WTC11 (cell line): ENCODE measurements at regions not wholly inside any gene's neighbourhood (a gene's known extent, or its start where the extent isn't known, plus 50 kb on each side); places are given as distances from the start of the nearest gene placed in this dataset.
A peak's percentile ranks its signal among the peaks of the same experiment; 100 is the strongest.

Experiments
- ATAC-seq: fragments of 200-7000 bp; cut with Tn5 transposase; 2 replicates; pipeline ENCODE4 v1.10.0; 2021; ENCODE audit warnings: mild to moderate bottlenecking, moderate library complexity
- CTCF ChIA-PET: fragments of 300-600 bp; sonication (Branson Sonifier 250); formaldehyde crosslinking; loops from one replicate; lab custom pipeline; 2021; ENCODE audit warnings: antibody characterized with exemption; lab: Charles Lee
- POLR2A ChIA-PET: fragments of 350-600 bp; sonication (Branson Sonifier 250); formaldehyde crosslinking; loops from one replicate; lab custom pipeline; 2021; ENCODE audit warnings: antibody characterized with exemption; lab: Charles Lee
- DNase-seq: peaks from one replicate; pipeline ENCODE4 v3.0.0; 2021; ENCODE audit warnings: low spot score
- H3K27ac Mint-ChIP-seq: 2 replicates; pipeline ENCODE4 v1.8.0; 2021; ENCODE audit warnings: mixed read lengths
- H3K27me3 Mint-ChIP-seq: 2 replicates; pipeline ENCODE4 v1.8.0; 2021; ENCODE audit warnings: low read depth, mild to moderate bottlenecking, moderate library complexity, mixed read lengths
- H3K36me3 Mint-ChIP-seq: 2 replicates; pipeline ENCODE4 v1.8.0; 2021; ENCODE audit warnings: mixed read lengths
- H3K4me1 Mint-ChIP-seq: 2 replicates; pipeline ENCODE4 v1.8.0; 2022; ENCODE audit warnings: mixed read lengths
- H3K4me3 Mint-ChIP-seq: 2 replicates; pipeline ENCODE4 v1.8.0; 2021; ENCODE audit warnings: mild to moderate bottlenecking, moderate library complexity, mixed read lengths
- H3K9me3 Mint-ChIP-seq: 2 replicates; pipeline ENCODE4 v1.8.0; 2021; ENCODE audit warnings: mixed read lengths
- AR ChIP-seq: fragments of 250-450 bp; sonication (Bioruptor Pico); IDR thresholded peaks from 2 replicates; pipeline ENCODE4 v1.9.0; 2021; ENCODE audit warnings: mild to moderate bottlenecking
- ATF3 ChIP-seq: sonication (generic); formaldehyde crosslinking; conservative IDR thresholded peaks from 2 replicates; pipeline ENCODE4 v1.8.1; 2022; ENCODE audit warnings: mild to moderate bottlenecking, missing genetic modification reagents
- ATF6 ChIP-seq: sonication (generic); formaldehyde crosslinking; IDR thresholded peaks from 2 replicates; pipeline ENCODE4 v1.8.1; 2023; ENCODE audit warnings: mild to moderate bottlenecking, missing genetic modification reagents
- CTCF ChIP-seq: fragments of 200-600 bp; IDR thresholded peaks from 2 replicates; pipeline ENCODE4 v1.8.0; 2022; ENCODE audit warnings: antibody characterized with exemption
- E2F5 ChIP-seq: sonication (generic); formaldehyde crosslinking; IDR thresholded peaks from 2 replicates; pipeline ENCODE4 v1.8.1; 2022; ENCODE audit warnings: mild to moderate bottlenecking, moderate library complexity, missing genetic modification reagents
- FOXK1 ChIP-seq: sonication (generic); formaldehyde crosslinking; IDR thresholded peaks from 2 replicates; pipeline ENCODE4 v1.8.0; 2022; ENCODE audit warnings: mild to moderate bottlenecking, moderate library complexity, missing genetic modification reagents
- HMGXB4 ChIP-seq: sonication (generic); formaldehyde crosslinking; IDR thresholded peaks from 2 replicates; pipeline ENCODE4 v1.8.1; 2023; ENCODE audit warnings: mild to moderate bottlenecking, moderate library complexity, missing genetic modification reagents
- KAT7 ChIP-seq: sonication (generic); formaldehyde crosslinking; IDR thresholded peaks from 2 replicates; pipeline ENCODE4 v1.8.1; 2023; ENCODE audit warnings: missing genetic modification reagents, mild to moderate bottlenecking, borderline replicate concordance
- MAX ChIP-seq: sonication (generic); formaldehyde crosslinking; IDR thresholded peaks from 2 replicates; pipeline ENCODE4 v1.8.0; 2022; ENCODE audit warnings: mild to moderate bottlenecking, missing genetic modification reagents
- MLX ChIP-seq: sonication (generic); formaldehyde crosslinking; IDR thresholded peaks from 2 replicates; pipeline ENCODE4 v1.8.1; 2023; ENCODE audit warnings: mild to moderate bottlenecking, missing genetic modification reagents, moderate library complexity
- NFATC4 ChIP-seq: fragments of 250-450 bp; sonication (Bioruptor Pico); IDR thresholded peaks from 2 replicates; pipeline ENCODE4 v1.9.0; 2021; ENCODE audit warnings: mild to moderate bottlenecking
- NFYB ChIP-seq: sonication (generic); formaldehyde crosslinking; conservative IDR thresholded peaks from 2 replicates; pipeline ENCODE4 v1.8.0; 2022; ENCODE audit warnings: low read depth, missing genetic modification reagents
- NR2C2 ChIP-seq: sonication (generic); formaldehyde crosslinking; IDR thresholded peaks from 2 replicates; pipeline ENCODE4 v1.8.0; 2022; ENCODE audit warnings: mild to moderate bottlenecking, missing genetic modification reagents
- SP1 ChIP-seq: sonication (generic); formaldehyde crosslinking; conservative IDR thresholded peaks from 2 replicates; pipeline ENCODE4 v1.8.1; 2022; ENCODE audit warnings: missing genetic modification reagents
- ZMAT4 ChIP-seq: fragments of 250-450 bp; sonication (Bioruptor Pico); IDR thresholded peaks from 2 replicates; pipeline ENCODE4 v1.9.0; 2021; ENCODE audit warnings: mild to moderate bottlenecking
- ZNF396 ChIP-seq: fragments of 250-450 bp; sonication (Bioruptor Pico); IDR thresholded peaks from 2 replicates; pipeline ENCODE4 v1.8.0; 2021; ENCODE audit warnings: mild to moderate bottlenecking, moderate library complexity, borderline replicate concordance
- ZNF512 ChIP-seq: sonication (generic); formaldehyde crosslinking; IDR thresholded peaks from 2 replicates; pipeline ENCODE4 v1.8.1; 2022; ENCODE audit warnings: missing genetic modification reagents, borderline replicate concordance

GRCh38 chr9:23005156-23005555 is 558.5 kb downstream of the DMRTA1 start:
- H3K36me3 Mint-ChIP-seq: no peaks in the 10 kb centered on the region
- H3K27me3 Mint-ChIP-seq: no peaks in the 10 kb centered on the region
- peaks cover 13% of the 10 kb centered on the region for H3K4me1 Mint-ChIP-seq
- no peak overlapping the region for H3K4me3 Mint-ChIP-seq
- H3K9me3 Mint-ChIP-seq: no peaks in the 10 kb centered on the region
- DNase-seq (no peak), ATAC-seq (no peak)
- CTCF ChIA-PET: interaction anchor here (1.3 to 2.1 kb wide), 2 partner anchors 84 to 535 kb away, joined by 4 to 6 read pairs; no protein-coding TSS in a partner anchor
- H3K27ac Mint-ChIP-seq: peak overlapping the region; percentile 41; the same call in 1 of the 2 replicates
- POLR2A ChIA-PET: no interaction called here
- TF ChIP-seq NR2C2 (CRISPR knock-in tag): no peak
- TF ChIP-seq ZMAT4: no peak
- TF ChIP-seq ATF3 (CRISPR knock-in tag): no peak
- TF ChIP-seq ZNF396 (CRISPR knock-in tag): no peak
- no peak for TF ChIP-seq MAX (CRISPR knock-in tag)
- TF ChIP-seq HMGXB4 (CRISPR knock-in tag): no peak
- TF ChIP-seq MLX (CRISPR knock-in tag): no peak
- TF ChIP-seq SP1 (CRISPR knock-in tag): no peak
- no peak for TF ChIP-seq AR
- no peak for TF ChIP-seq ATF6 (CRISPR knock-in tag)
- no peak for TF ChIP-seq ZNF512 (CRISPR knock-in tag)
- TF ChIP-seq CTCF: no peak
- TF ChIP-seq NFATC4 (CRISPR knock-in tag): no peak
- no peak for TF ChIP-seq FOXK1 (CRISPR knock-in tag)
- no peak for TF ChIP-seq KAT7 (CRISPR knock-in tag)
- TF ChIP-seq NFYB (CRISPR knock-in tag): no peak
- no peak for TF ChIP-seq E2F5
